ENCODE measurements at regions not wholly inside any gene's neighbourhood (a gene's known extent, or its start where the extent isn't known, plus 50 kb on each side); places are given as distances from the start of the nearest gene placed in this dataset.

- TF ChIP-seq CTCF (IDR thresholded peaks at IDR 0.05) (no peak), POLR2A (IDR thresholded peaks at IDR 0.05) (no peak)
Observed at GRCh38 chr5:62762503-62762902, 183.9 kb downstream of the LRRC70 start.

All from lower leg skin (tissue), 3 donors.